HCT116 (cell line): ENCODE measurements at regions not wholly inside any gene's neighbourhood (a gene's known extent, or its start where the extent isn't known, plus 50 kb on each side); places are given as distances from the start of the nearest gene placed in this dataset.

Source experiments
- ATAC-seq: fragments of 200-7000 bp; cut with Tn5 transposase; 2 replicates; pipeline ENCODE4 v1.9.1; 2020; ENCODE audit warnings: mild to moderate bottlenecking, moderate library complexity
- BruUV-seq: library from RNA; stranded (reverse); fragments of 400-500 nt; replicated peaks from 2 replicates; lab custom pipeline; 2021; lab: Mats Ljungman, UMichigan
- CTCF ChIA-PET: fragments of 300-600 bp; sonication (Branson Sonifier 250); formaldehyde crosslinking; loops from one replicate; lab custom pipeline; 2021; ENCODE audit warnings: antibody characterized with exemption; lab: Charles Lee
- POLR2A ChIA-PET: fragments of 300-600, 350-600 bp; sonication (Branson Sonifier 250); formaldehyde crosslinking; loops from one replicate; lab custom pipeline; 2021; ENCODE audit warnings: antibody characterized with exemption; lab: Charles Lee
- RAD21 ChIA-PET, 2 experiments: fragments of 300-600 bp; sonication (Branson Sonifier 250); formaldehyde crosslinking; loops; one replicate each; lab custom pipeline; 2023; ENCODE audit warnings: low total read pairs in 2 of 2; ENCODE audit not compliant: uncharacterized antibody in 2 of 2, unreplicated experiment in 2 of 2, low non-redundant PET in 1 of 2; lab: Charles Lee
- DNase-seq: peaks from one replicate; pipeline ENCODE4 v3.0.0-alpha.2; 2010; ENCODE audit warnings: low read depth, low spot score
- H2AFZ ChIP-seq: fragments of 200-600 bp; shearing (Covaris generic), sonication (generic); 2 replicates; pipeline ENCODE4 v1.6.1; 2017; ENCODE audit warnings: low read depth, mixed run types, mixed read lengths, antibody characterized with exemption, low read length; ENCODE audit not compliant: poor library complexity, severe bottlenecking
- H3K27ac ChIP-seq: 2 replicates; pipeline ENCODE4 v1.5.1; 2012; ENCODE audit warnings: low read depth, low read length
- H3K27me3 ChIP-seq: fragments of 200-600 bp; sonication (generic); 2 replicates; pipeline ENCODE4 v1.6.1; 2016; ENCODE audit warnings: mixed run types, low read length, mixed read lengths; ENCODE audit not compliant: insufficient read depth
- H3K36me3 ChIP-seq, 2 experiments: fragments of 200-500 bp in 1 of 2; fragments of 200-600 bp in 1 of 2; sonication (Bioruptor generic) in 1 of 2; sonication (generic) in 1 of 2; 2 replicates each; pipeline versions ENCODE4 v1.5.1 to v1.6.1; 2014 to 2016; ENCODE audit warnings: low read length in 2 of 2, inconsistent platforms in 1 of 2, mixed read lengths in 1 of 2, mixed run types in 1 of 2; ENCODE audit not compliant: insufficient read depth in 2 of 2, control insufficient read depth in 1 of 2
- H3K4me1 ChIP-seq, 2 experiments: fragments of 200-600 bp in 1 of 2; sonication (generic) in 1 of 2; 2 replicates each; pipeline versions ENCODE4 v1.5.1 to v1.6.1; 2012 to 2017; ENCODE audit warnings: low read length in 2 of 2, inconsistent platforms in 1 of 2, mild to moderate bottlenecking in 1 of 2, mixed read lengths in 1 of 2, mixed run types in 1 of 2, moderate library complexity in 1 of 2; ENCODE audit not compliant: insufficient read depth in 2 of 2, control insufficient read depth in 1 of 2
- H3K4me2 ChIP-seq: fragments of 200-600 bp; sonication (generic); 2 replicates; pipeline ENCODE4 v1.6.1; 2017; ENCODE audit warnings: mixed run types, low read length, mixed read lengths
- H3K4me3 ChIP-seq, 2 experiments: fragments of 200-600 bp in 1 of 2; sonication (generic) in 1 of 2; replicated peaks in 1 of 2; 2 replicates each; pipeline ENCODE4 v1.5.1; 2011 to 2016; ENCODE audit warnings: low read length in 2 of 2, control low read depth in 1 of 2, low read depth in 1 of 2, mild to moderate bottlenecking in 1 of 2, mixed read lengths in 1 of 2, mixed run types in 1 of 2
- H3K79me2 ChIP-seq: fragments of 200-600 bp; sonication (generic); 2 replicates; pipeline ENCODE4 v1.6.1; 2017; ENCODE audit warnings: mild to moderate bottlenecking, mixed run types, low read length, moderate library complexity, mixed read lengths; ENCODE audit not compliant: insufficient read depth
- H3K9ac ChIP-seq: fragments of 200-600 bp; sonication (generic); 2 replicates; pipeline ENCODE4 v1.6.1; 2016; ENCODE audit warnings: low read length, mixed read lengths
- H3K9me2 ChIP-seq: fragments of 200-600 bp; sonication (generic), shearing (Covaris generic); 2 replicates; pipeline ENCODE4 v1.6.1; 2017; ENCODE audit warnings: mixed run types, mild to moderate bottlenecking, moderate library complexity; ENCODE audit not compliant: insufficient read depth
- H3K9me3 ChIP-seq, 2 experiments: fragments of 200-500 bp in 1 of 2; fragments of 200-600 bp in 1 of 2; sonication (Bioruptor generic) in 1 of 2; sonication (generic) in 1 of 2; 2 replicates each; pipeline ENCODE4 v1.6.1; 2014 to 2017; ENCODE audit warnings: low read length in 2 of 2, mixed read lengths in 2 of 2, inconsistent platforms in 1 of 2, low read depth in 1 of 2, mild to moderate bottlenecking in 1 of 2, mixed run types in 1 of 2, moderate library complexity in 1 of 2; ENCODE audit not compliant: control insufficient read depth in 1 of 2, insufficient read depth in 1 of 2
- H4K20me1 ChIP-seq: fragments of 200-600 bp; sonication (generic), shearing (Covaris generic); 2 replicates; pipeline ENCODE4 v1.6.1; 2017; ENCODE audit warnings: mixed run types, mild to moderate bottlenecking, moderate library complexity; ENCODE audit not compliant: insufficient read depth
- CEBPB ChIP-seq: IDR thresholded peaks from 2 replicates; pipeline ENCODE4 v1.6.1; 2012; ENCODE audit warnings: low read depth
- EGR1 ChIP-seq: IDR thresholded peaks from 2 replicates; pipeline ENCODE4 v1.6.1; 2012; ENCODE audit warnings: low read depth
- ELF1 ChIP-seq: IDR thresholded peaks from 2 replicates; pipeline ENCODE4 v1.6.1; 2012; ENCODE audit warnings: low read depth, borderline replicate concordance
- EZH2 ChIP-seq: fragments of 200-600 bp; sonication (generic); IDR thresholded peaks from 2 replicates; pipeline ENCODE4 v1.6.1; 2017; ENCODE audit warnings: antibody characterized with exemption, mixed run types
- JUND ChIP-seq: IDR thresholded peaks from 2 replicates; pipeline ENCODE4 v1.6.1; 2012
- POLR2AphosphoS5 ChIP-seq: IDR thresholded peaks from 2 replicates; pipeline ENCODE4 v1.6.1; 2011; ENCODE audit warnings: mild to moderate bottlenecking, low read depth, low read length, moderate library complexity
- RAD21 ChIP-seq: IDR thresholded peaks from 2 replicates; pipeline ENCODE4 v1.6.1; 2012; ENCODE audit warnings: low read depth, mild to moderate bottlenecking
- SIN3A ChIP-seq: IDR thresholded peaks from 2 replicates; pipeline ENCODE4 v1.6.1; 2012; ENCODE audit warnings: low read depth
- SP1 ChIP-seq: IDR thresholded peaks from 2 replicates; pipeline ENCODE4 v1.6.1; 2012; ENCODE audit warnings: low read depth
- SRF ChIP-seq: IDR thresholded peaks from 2 replicates; pipeline ENCODE4 v1.6.1; 2012; ENCODE audit warnings: low read depth
- TCF7L2 ChIP-seq: IDR thresholded peaks from 2 replicates; pipeline ENCODE4 v1.7.0; 2011; ENCODE audit warnings: borderline replicate concordance, inconsistent platforms; ENCODE audit not compliant: insufficient read depth, insufficient read length; ENCODE audit errors: extremely low read depth
- YY1 ChIP-seq: IDR thresholded peaks from 2 replicates; pipeline ENCODE4 v1.6.1; 2011; ENCODE audit warnings: low read length, low read depth, moderate library complexity, mild to moderate bottlenecking; ENCODE audit not compliant: insufficient replicate concordance; ENCODE audit errors: extremely low read depth
- ZFX ChIP-seq: fragments of 450-650 bp; IDR thresholded peaks from 2 replicates; pipeline ENCODE4 v1.6.1; 2017
- ZNF274 ChIP-seq: fragments of 200-500 bp; sonication (Bioruptor generic); IDR thresholded peaks from 2 replicates; pipeline ENCODE4 v1.6.1; 2014; ENCODE audit warnings: mild to moderate bottlenecking, low read depth, low read length, inconsistent platforms
- intact Hi-C: fragments of 100-400 bp; cut with micrococcal nuclease; formaldehyde crosslinking; loops from 2 replicates; pipeline ENCODE4 v1.10.0; 2022
- TF ChIP-seq, protein P1 (sequence below): IDR thresholded peaks from 2 replicates; pipeline ENCODE4 v1.6.1; 2012; ENCODE audit warnings: low read depth
- TF ChIP-seq, protein P2 (sequence below), 3 experiments: fragments of 200-600 bp in 1 of 3; sonication (generic) in 1 of 3; IDR thresholded peaks in 2 of 3; conservative IDR thresholded peaks in 1 of 3; 2 replicates each; pipeline ENCODE4 v1.5.1; 2012 to 2017; ENCODE audit warnings: low read depth in 2 of 3, low read length in 2 of 3, antibody characterized with exemption in 1 of 3, borderline replicate concordance in 1 of 3, control low read depth in 1 of 3, mild to moderate bottlenecking in 1 of 3, mixed read lengths in 1 of 3, mixed run types in 1 of 3, moderate library complexity in 1 of 3; ENCODE audit not compliant: insufficient read depth in 1 of 3
- TF ChIP-seq, protein P3 (sequence below): IDR thresholded peaks from 2 replicates; pipeline ENCODE4 v1.6.1; 2011; ENCODE audit warnings: mild to moderate bottlenecking, low read length, moderate library complexity; ENCODE audit not compliant: insufficient replicate concordance; ENCODE audit errors: extremely low read depth
- TF ChIP-seq, protein P4 (sequence below): IDR thresholded peaks from 2 replicates; pipeline ENCODE4 v1.6.1; 2012

DNA sequence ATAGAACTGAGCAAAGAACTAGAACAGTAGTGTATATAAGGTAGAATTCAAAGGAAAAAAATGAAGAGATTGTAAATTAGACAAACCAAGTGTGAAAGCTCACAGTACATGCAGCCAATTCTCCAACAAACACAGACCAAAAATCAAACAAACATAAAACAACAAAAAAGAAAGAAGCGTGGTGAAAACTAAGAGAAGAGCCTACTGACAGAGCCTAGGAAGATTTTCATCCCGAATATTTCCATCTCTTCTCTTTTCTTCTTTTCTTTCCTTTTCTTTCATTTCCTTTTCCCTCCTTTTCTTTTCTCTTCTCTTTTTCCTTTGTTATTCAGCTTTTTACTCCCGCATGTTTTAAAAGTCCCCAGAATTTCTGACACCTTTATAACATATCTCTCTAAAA lies 1103.6 kb downstream of the CDH8 start:
- no TSS peak for BruUV-seq
- Histone ChIP-seq H3K79me2 (no peaks in the 10 kb centered on the region), H3K4me1 (no peaks in the 10 kb centered on the region), H3K9me2 (no peaks in the 10 kb centered on the region), H3K36me3 (no peaks in the 10 kb centered on the region), H3K27ac (no peak overlapping the region), H3K9me3 (peaks cover 0 to 17% of the 10 kb centered on the region in 2 experiments; a peak in 2 of 4 replicates), H3K4me2 (no peak overlapping the region), H3K4me3 (no peak overlapping the region), H3K9ac (no peak overlapping the region), H3K27me3 (no peaks in the 10 kb centered on the region), H2AFZ (no peak overlapping the region), H4K20me1 (no peaks in the 10 kb centered on the region)
- intact Hi-C loops, result no loop called here
- no peak for ATAC-seq
- RAD21 ChIA-PET, result no interaction called here
- POLR2A ChIA-PET, result no interaction called here
- no peak for DNase-seq
- CTCF ChIA-PET, result no interaction called here
- TF ChIP-seq ELF1 (no peak), SRF (no peak), JUND (no peak), YY1 (no peak), SIN3A (no peak), RAD21 (no peak), EGR1 (no peak), SP1 (no peak), ZNF274 (no peak), ZFX (no peak), CEBPB (no peak), EZH2 (no peak), TCF7L2 (no peak), POLR2AphosphoS5 (no peak)
- TF ChIP-seq, protein P1, sequence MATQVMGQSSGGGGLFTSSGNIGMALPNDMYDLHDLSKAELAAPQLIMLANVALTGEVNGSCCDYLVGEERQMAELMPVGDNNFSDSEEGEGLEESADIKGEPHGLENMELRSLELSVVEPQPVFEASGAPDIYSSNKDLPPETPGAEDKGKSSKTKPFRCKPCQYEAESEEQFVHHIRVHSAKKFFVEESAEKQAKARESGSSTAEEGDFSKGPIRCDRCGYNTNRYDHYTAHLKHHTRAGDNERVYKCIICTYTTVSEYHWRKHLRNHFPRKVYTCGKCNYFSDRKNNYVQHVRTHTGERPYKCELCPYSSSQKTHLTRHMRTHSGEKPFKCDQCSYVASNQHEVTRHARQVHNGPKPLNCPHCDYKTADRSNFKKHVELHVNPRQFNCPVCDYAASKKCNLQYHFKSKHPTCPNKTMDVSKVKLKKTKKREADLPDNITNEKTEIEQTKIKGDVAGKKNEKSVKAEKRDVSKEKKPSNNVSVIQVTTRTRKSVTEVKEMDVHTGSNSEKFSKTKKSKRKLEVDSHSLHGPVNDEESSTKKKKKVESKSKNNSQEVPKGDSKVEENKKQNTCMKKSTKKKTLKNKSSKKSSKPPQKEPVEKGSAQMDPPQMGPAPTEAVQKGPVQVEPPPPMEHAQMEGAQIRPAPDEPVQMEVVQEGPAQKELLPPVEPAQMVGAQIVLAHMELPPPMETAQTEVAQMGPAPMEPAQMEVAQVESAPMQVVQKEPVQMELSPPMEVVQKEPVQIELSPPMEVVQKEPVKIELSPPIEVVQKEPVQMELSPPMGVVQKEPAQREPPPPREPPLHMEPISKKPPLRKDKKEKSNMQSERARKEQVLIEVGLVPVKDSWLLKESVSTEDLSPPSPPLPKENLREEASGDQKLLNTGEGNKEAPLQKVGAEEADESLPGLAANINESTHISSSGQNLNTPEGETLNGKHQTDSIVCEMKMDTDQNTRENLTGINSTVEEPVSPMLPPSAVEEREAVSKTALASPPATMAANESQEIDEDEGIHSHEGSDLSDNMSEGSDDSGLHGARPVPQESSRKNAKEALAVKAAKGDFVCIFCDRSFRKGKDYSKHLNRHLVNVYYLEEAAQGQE, result no peak
- TF ChIP-seq, protein P2, sequence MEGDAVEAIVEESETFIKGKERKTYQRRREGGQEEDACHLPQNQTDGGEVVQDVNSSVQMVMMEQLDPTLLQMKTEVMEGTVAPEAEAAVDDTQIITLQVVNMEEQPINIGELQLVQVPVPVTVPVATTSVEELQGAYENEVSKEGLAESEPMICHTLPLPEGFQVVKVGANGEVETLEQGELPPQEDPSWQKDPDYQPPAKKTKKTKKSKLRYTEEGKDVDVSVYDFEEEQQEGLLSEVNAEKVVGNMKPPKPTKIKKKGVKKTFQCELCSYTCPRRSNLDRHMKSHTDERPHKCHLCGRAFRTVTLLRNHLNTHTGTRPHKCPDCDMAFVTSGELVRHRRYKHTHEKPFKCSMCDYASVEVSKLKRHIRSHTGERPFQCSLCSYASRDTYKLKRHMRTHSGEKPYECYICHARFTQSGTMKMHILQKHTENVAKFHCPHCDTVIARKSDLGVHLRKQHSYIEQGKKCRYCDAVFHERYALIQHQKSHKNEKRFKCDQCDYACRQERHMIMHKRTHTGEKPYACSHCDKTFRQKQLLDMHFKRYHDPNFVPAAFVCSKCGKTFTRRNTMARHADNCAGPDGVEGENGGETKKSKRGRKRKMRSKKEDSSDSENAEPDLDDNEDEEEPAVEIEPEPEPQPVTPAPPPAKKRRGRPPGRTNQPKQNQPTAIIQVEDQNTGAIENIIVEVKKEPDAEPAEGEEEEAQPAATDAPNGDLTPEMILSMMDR (IDR thresholded peaks at IDR 0.05 in 2 of 3, conservative IDR thresholded peaks at IDR 0.05 in 1 of 3; ENCODE audit: borderline replicate concordance in 1 of 3, insufficient read depth in 1 of 3, low read depth in 2 of 3, low read length in 2 of 3), result no peak
- TF ChIP-seq, protein P3, sequence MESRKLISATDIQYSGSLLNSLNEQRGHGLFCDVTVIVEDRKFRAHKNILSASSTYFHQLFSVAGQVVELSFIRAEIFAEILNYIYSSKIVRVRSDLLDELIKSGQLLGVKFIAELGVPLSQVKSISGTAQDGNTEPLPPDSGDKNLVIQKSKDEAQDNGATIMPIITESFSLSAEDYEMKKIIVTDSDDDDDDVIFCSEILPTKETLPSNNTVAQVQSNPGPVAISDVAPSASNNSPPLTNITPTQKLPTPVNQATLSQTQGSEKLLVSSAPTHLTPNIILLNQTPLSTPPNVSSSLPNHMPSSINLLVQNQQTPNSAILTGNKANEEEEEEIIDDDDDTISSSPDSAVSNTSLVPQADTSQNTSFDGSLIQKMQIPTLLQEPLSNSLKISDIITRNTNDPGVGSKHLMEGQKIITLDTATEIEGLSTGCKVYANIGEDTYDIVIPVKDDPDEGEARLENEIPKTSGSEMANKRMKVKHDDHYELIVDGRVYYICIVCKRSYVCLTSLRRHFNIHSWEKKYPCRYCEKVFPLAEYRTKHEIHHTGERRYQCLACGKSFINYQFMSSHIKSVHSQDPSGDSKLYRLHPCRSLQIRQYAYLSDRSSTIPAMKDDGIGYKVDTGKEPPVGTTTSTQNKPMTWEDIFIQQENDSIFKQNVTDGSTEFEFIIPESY, result no peak
- TF ChIP-seq, protein P4, sequence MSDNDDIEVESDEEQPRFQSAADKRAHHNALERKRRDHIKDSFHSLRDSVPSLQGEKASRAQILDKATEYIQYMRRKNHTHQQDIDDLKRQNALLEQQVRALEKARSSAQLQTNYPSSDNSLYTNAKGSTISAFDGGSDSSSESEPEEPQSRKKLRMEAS, result no peak
